ENCODE measurements at regions not wholly inside any gene's neighbourhood (a gene's known extent, or its start where the extent isn't known, plus 50 kb on each side); places are given as distances from the start of the nearest gene placed in this dataset.

- TF ChIP-seq YY1 (IDR thresholded peaks at IDR 0.05; ENCODE audit: low read depth), result no peak
- no peak for TF ChIP-seq EGR1 (IDR thresholded peaks at IDR 0.05)
- TF ChIP-seq MAX (IDR thresholded peaks at IDR 0.05), result no peak
- no peak for TF ChIP-seq RAD21 (IDR thresholded peaks at IDR 0.05; ENCODE audit: low read depth)
- TF ChIP-seq EP300 (IDR thresholded peaks at IDR 0.05; ENCODE audit: borderline replicate concordance), result no peak
- no peak for TF ChIP-seq REST (IDR thresholded peaks at IDR 0.05; ENCODE audit: low read depth)
- TF ChIP-seq FOXM1 (IDR thresholded peaks at IDR 0.05; ENCODE audit: borderline replicate concordance, low read depth), result no peak
- no peak for TF ChIP-seq ZBTB7A (IDR thresholded peaks at IDR 0.05; ENCODE audit: low read depth)
- TF ChIP-seq USF1 (IDR thresholded peaks at IDR 0.05), result no peak
- TF ChIP-seq CEBPB (IDR thresholded peaks at IDR 0.05), result no peak
- no peak for TF ChIP-seq TCF12 (IDR thresholded peaks at IDR 0.05; ENCODE audit: low read depth)
These were observed 215.7 kb upstream of the ZNF608 start for GRCh38 chr5:124962111-124962510.
